ENCODE measurements at regions not wholly inside any gene's neighbourhood (a gene's known extent, or its start where the extent isn't known, plus 50 kb on each side); places are given as distances from the start of the nearest gene placed in this dataset.

- TF ChIP-seq ZNF18 (tag by site-specific recombination; IDR thresholded peaks at IDR 0.05) (no peak), ZNF248 (tag by site-specific recombination; IDR thresholded peaks at IDR 0.05) (no peak), ZNF311 (tag by site-specific recombination; IDR thresholded peaks at IDR 0.05; ENCODE audit: borderline replicate concordance) (no peak)
- TF ChIP-seq, protein P1, sequence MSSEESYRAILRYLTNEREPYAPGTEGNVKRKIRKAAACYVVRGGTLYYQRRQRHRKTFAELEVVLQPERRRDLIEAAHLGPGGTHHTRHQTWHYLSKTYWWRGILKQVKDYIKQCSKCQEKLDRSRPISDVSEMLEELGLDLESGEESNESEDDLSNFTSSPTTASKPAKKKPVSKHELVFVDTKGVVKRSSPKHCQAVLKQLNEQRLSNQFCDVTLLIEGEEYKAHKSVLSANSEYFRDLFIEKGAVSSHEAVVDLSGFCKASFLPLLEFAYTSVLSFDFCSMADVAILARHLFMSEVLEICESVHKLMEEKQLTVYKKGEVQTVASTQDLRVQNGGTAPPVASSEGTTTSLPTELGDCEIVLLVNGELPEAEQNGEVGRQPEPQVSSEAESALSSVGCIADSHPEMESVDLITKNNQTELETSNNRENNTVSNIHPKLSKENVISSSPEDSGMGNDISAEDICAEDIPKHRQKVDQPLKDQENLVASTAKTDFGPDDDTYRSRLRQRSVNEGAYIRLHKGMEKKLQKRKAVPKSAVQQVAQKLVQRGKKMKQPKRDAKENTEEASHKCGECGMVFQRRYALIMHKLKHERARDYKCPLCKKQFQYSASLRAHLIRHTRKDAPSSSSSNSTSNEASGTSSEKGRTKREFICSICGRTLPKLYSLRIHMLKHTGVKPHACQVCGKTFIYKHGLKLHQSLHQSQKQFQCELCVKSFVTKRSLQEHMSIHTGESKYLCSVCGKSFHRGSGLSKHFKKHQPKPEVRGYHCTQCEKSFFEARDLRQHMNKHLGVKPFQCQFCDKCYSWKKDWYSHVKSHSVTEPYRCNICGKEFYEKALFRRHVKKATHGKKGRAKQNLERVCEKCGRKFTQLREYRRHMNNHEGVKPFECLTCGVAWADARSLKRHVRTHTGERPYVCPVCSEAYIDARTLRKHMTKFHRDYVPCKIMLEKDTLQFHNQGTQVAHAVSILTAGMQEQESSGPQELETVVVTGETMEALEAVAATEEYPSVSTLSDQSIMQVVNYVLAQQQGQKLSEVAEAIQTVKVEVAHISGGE (tag by site-specific recombination; conservative IDR thresholded peaks at IDR 0.05; ENCODE audit: low read depth): no peak
These were observed 1338.8 kb downstream of the BRD1 start (continued) for GRCh38 chr22:48488611-48489511.

DNA sequence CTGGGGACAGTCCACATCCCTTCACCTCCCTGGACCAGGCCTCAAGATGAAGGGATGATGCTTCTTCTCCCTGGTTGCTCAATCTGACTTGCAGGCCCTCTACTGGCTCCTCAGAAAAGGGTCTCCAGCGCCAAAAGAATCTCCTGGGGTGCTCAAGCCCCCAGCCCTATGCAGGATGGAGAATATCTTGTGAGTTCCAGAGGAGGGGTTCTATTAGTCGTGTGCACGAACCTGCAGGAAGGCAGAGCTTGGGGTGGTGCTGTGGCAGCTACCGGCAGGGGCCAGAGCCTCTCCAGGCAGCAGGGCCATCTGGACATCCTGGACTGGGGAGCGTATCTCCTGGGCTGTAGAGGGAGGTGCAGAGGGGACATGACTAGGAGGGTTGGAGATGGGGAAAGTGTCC, 1339.5 kb downstream of the BRD1 start:
- Histone ChIP-seq H3K4me3 (ENCODE audit: low read depth, low read length) (no peak overlapping the region), H3K9me3 (ENCODE audit: control insufficient read depth, insufficient read depth, low read depth, low read length) (no peaks in the 10 kb centered on the region), H3K36me3 (ENCODE audit: control insufficient read depth in 2 of 2, insufficient read depth in 1 of 2, low read length in 2 of 2) (no peaks in the 10 kb centered on the region), H3K4me1 (ENCODE audit: control insufficient read depth, insufficient read depth, low read length) (no peaks in the 10 kb centered on the region), H3K27ac (ENCODE audit: extremely low read depth, low read depth, low read length) (no peak overlapping the region)
- ChIA-PET CTCF (no interaction called here), POLR2A (no interaction called here)
- TF ChIP-seq ZBTB8A (tag by site-specific recombination; IDR thresholded peaks at IDR 0.05) (no peak), ZSCAN16 (tag by site-specific recombination; IDR thresholded peaks at IDR 0.05) (no peak)

DNA sequence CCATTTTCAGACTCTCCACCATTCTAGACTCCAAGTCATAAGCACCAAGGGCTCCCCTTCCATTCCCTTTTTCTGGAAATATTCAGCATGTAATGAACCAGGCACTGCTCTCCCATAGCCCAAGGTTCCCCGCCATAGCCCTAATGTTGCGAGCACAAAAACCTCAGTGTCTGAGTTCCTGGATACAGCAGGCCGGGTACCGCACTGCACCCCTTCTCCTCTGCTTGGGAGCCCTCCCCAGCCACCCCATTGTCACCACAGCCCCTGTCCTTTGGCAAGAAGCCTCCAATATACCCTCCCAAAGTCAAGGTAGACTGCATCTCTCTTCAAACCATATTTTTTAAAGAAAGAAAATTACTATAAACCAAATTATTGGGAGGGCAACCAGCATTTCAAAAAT, 1341.1 kb downstream of the BRD1 start:
- TF ChIP-seq ZFHX2 (tag by site-specific recombination; conservative IDR thresholded peaks at IDR 0.05) (no peak), ZEB2 (tag by site-specific recombination; IDR thresholded peaks at IDR 0.05) (no peak), ZNF791 (tag by site-specific recombination; IDR thresholded peaks at IDR 0.05) (no peak), ZNF16 (tag by site-specific recombination; IDR thresholded peaks at IDR 0.05; ENCODE audit: low read depth) (no peak), ZNF274 (IDR thresholded peaks at IDR 0.05; ENCODE audit: low read length) (no peak), ZNF274 (tag by site-specific recombination; IDR thresholded peaks at IDR 0.05; ENCODE audit: borderline replicate concordance) (no peak)
- Histone ChIP-seq H3K27ac (ENCODE audit: extremely low read depth, low read depth, low read length) (no peak overlapping the region), H3K9me3 (ENCODE audit: control insufficient read depth, insufficient read depth, low read depth, low read length) (no peaks in the 10 kb centered on the region), H3K36me3 (ENCODE audit: control insufficient read depth in 2 of 2, insufficient read depth in 1 of 2, low read length in 2 of 2) (no peaks in the 10 kb centered on the region), H3K4me3 (ENCODE audit: low read depth, low read length) (no peak overlapping the region), H3K4me1 (ENCODE audit: control insufficient read depth, insufficient read depth, low read length) (no peaks in the 10 kb centered on the region)
- ChIA-PET CTCF (no interaction called here), POLR2A (no interaction called here)

GRCh38 chr22:48486134-48486532, 1341.5 kb downstream of the BRD1 start:
- Histone ChIP-seq H3K4me3 (ENCODE audit: low read depth, low read length) (no peak overlapping the region), H3K36me3 (ENCODE audit: control insufficient read depth in 2 of 2, insufficient read depth in 1 of 2, low read length in 2 of 2) (no peaks in the 10 kb centered on the region), H3K27ac (ENCODE audit: extremely low read depth, low read depth, low read length) (no peak overlapping the region), H3K9me3 (ENCODE audit: control insufficient read depth, insufficient read depth, low read depth, low read length) (no peaks in the 10 kb centered on the region), H3K4me1 (ENCODE audit: control insufficient read depth, insufficient read depth, low read length) (no peaks in the 10 kb centered on the region)
- CTCF ChIA-PET: no interaction called here
- POLR2A ChIA-PET: no interaction called here
- TF ChIP-seq, protein P2, sequence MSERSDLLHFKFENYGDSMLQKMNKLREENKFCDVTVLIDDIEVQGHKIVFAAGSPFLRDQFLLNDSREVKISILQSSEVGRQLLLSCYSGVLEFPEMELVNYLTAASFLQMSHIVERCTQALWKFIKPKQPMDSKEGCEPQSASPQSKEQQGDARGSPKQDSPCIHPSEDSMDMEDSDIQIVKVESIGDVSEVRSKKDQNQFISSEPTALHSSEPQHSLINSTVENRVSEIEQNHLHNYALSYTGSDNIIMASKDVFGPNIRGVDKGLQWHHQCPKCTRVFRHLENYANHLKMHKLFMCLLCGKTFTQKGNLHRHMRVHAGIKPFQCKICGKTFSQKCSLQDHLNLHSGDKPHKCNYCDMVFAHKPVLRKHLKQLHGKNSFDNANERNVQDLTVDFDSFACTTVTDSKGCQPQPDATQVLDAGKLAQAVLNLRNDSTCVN (tag by site-specific recombination; optimal IDR thresholded peaks at IDR 0.05): no peak
- TF ChIP-seq ZNF501 (tag by site-specific recombination; IDR thresholded peaks at IDR 0.05) (no peak), ZNF311 (tag by site-specific recombination; IDR thresholded peaks at IDR 0.05; ENCODE audit: borderline replicate concordance) (no peak), CTCF (tag by site-specific recombination; IDR thresholded peaks at IDR 0.05) (no peak)
